ENCODE measurements at regions not wholly inside any gene's neighbourhood (a gene's known extent, or its start where the extent isn't known, plus 50 kb on each side); places are given as distances from the start of the nearest gene placed in this dataset.

DNA sequence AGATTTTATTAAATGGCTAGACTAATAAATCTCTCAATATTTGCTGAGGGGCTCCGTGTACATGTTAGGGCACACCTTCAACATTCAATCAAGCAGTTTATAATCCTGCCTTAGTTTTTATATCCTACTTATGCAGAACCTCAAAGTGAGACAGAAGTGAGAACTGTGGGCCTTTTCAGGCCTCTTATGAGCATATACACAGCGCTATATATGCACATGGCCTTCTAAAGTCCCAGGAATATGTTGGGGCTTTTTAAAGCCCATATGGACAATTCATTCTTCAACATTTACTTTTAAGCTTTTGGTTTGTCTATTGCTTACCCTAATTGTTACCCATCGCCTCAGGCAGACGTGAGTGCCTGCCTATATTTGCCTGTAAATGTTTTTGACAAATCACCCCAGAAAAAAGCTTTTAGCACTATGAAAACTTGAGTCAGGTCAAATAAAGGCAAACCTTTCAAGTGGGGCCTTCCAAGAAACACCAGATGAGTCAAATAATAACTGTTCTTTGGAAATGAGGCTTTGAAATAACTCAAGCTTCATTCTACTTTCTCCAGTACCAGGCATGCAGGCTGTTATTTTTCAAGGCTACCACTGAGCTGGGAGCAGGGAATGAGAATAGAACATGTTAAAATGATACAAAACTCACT lies 58.2 kb downstream of the ESM1 start:
- no peak for DNase-seq

DNA sequence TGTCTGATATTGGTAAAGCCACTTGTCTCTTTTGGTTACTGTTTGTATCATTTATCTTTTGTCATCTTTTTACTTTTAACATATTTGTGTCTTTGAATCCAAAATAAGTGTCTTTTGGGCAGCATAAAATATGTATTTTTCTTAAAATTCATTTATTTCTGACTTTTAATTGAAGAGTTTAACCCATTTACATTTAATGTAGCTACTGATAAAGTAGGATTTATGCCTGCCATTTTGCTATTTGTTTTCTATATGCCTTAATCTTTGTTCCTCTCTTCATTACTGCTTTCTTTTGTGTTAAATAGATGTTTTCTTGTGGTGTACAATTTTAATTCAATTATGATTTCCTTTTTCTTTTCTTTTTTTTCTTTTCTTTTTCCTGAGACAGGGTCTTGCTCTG lies 60.9 kb downstream of the ESM1 start:
- DNase-seq, result no peak

DNA sequence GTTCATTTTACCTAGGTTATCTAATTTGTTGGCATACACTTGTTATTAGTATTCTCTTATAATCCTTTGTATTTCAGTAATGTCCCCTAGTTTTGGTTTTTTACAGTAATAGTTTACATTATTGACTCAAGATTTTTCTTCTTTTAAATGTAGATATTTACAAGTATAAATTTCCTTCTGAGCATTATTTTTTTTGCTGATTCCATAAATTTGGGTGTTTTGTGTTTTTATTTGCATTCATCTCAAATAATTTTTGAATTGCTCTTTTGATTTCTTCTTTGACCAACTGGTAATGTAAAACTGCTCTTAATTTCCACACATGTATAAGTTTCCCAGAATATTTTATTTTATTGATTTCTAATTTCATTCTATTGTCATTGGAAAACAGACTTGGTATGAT lies 68.1 kb downstream of the ESM1 start:
- DNase-seq, result no peak

DNA sequence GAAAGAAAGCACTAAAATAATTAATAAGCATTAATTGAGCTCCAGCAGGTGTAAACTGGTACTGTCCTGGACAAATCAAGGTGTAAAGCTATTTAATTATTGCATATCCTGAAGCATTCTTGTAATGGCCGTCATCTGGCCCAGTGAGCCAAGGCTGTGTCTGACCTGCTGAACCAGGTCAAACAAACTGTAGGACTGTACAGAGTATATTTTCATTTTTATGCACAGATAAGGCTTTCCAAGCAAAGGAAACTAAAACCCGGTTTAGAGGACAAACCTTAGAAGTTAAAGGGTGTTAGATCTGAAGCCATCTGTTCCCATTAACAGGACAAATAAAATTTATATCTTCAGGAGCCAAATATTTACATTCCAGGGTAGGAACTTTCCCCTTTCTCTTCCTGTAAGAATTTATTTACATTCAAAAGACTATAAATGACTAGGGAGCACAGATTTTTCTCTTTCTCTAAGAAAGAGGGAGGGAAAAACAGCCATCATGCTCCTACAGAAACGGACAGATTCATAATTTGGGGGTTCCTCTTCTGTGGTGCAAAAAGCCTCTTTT lies 69.8 kb downstream of the ESM1 start:
- no peak for DNase-seq

DNA sequence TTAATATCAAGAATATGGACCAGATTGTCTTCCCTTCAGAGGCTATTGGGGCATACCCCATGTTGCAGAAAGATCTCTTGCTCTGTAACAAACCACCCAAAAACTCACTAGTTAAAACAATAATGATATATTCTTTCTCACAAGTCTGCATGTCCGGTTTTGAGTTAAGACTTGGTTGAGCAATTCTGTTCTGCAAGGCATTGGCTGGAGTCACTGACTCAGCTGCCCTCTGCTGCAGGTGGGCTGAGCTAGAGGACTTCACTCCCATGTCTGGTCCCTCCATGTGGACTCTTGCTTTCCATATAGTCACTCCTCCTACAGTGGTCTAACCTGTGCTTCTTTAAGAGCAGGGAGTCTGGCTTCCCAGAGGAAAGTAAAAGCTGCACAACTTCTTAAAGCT lies 73.4 kb downstream of the ESM1 start:
- DNase-seq, result no peak

DNA sequence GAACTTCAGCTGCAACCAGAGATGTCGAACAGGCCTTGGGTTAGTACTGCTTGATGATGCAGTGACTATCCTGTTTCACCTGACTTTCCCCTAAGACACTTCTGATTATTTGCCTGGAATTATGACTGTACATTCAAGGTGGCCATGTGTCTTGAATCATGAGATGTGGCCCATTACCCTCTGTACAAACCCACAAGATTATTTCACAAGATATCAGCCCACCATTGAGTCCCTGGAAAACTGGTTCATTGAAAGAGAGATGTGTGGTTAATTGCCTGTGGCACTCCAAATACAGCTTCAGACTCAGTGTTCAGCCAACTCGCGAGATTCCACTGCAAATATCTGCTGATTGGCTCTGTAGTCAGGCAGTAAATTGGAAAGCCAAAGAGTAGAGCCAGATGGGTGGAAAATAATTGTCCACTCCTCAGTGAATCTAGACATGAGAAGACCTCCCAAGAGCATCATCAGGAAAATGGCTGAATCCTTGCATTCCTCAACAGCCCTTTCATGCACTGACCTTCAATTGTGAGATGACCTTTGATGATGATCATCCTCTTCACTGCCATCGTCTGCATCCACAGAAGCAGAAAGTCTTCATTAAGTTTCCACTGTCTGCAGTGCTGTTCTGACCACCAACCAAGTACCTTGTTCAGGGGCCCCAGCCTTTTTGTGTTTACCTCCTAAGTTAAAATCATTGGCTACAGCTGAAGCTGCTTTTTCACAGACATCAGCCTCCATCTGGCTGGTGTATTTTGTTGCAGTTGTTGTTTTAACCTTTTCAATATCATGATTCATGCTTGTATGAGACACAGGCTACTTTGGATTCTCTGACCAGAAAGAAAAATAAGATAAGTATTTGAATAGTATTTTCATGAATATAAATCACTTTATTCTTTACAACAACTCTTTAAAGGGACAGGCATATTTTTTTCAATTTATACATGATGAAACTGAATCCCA lies 75.2 kb downstream of the ESM1 start:
- DNase-seq, result peak; percentile 68

DNA sequence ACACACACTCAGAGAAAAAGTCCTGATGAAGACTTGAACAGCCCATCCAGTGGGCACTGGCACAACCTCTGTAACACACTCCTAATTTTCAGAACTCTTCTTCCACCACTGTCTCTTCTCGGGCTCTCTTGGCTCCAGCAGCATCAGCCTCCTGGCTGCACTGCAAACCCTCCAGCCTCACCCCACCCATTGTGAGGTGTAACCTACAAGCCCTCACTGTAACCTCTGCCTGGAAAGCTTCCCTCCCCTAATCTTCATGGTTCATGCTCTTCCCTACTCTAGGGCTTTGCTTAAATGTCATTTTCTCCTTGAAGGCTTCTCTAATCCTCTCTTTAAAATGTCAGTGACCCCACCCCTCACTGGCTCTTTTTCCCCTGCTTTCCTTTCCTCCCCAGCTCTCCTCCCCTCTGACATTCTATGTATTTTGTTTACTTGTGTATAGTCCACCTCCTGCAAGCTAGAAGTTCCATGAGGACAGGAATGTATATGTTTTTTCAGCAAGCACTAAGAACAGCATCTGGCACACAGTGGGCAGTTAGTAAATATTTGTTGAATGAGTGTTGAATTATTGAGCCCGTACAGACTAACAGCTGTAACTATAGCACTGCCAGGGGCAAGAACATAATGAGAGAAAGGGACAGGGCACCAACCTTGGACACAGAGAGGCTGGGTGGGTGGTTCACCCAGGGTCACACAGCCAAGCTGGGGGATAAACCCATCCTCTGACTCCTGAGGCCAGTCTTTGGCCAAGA lies 76.4 kb downstream of the ESM1 start:
- DNase-seq, result peak; percentile 20

DNA sequence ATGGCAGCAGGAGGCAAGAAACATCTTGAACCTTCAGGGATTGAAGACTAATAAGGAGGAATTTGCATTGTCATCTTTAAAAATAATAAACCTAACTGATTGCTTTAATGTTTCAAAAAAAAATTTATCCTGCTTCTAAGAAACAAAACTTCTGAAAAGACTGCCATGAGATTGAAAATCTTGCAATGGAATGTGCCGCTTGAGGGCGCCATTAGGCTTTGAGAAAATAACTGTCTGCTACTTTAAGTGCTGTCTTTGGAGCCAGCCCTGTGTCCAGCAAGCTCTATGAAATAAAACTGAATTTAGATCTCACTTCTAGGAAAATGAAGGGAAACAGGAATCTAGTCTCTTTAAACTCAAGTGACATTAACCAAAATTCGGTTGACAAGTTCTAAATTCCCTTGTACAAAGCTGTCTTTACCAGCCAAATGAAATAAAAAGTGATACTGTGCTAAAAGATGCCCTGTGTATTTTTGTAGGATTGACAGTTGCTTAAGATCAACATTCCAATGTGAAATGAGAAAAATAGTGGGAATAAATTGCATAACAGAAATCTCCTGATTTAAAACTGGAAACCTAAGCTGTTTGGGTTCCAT lies 79.4 kb downstream of the ESM1 start:
- peak; percentile 70 for DNase-seq

DNA sequence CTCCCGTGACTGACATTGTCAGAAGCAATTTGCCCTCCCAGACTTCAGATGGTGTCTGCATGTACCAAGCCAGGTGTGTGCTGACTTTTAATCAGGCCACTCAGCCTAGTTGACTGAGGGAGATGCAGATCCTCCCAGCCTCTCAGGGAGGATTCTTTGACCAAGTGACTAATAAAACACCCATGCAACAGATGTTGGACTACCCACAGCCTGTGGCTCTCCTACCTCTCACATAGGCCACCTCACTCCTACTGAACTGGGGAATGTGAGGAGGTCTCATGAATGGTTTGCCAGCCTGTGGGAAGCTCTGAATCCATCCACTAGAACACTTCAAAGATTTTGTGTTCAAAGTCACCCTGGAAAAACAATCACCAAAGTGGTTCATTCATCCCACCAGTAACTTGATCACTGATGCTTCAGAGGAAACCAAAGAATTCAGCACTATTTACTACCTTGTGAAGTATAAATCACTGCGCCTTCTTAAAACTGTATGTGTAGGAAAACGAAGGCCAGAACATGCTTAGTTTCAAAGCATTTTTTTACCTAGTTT lies 80.1 kb downstream of the ESM1 start:
- no peak for DNase-seq

DNA sequence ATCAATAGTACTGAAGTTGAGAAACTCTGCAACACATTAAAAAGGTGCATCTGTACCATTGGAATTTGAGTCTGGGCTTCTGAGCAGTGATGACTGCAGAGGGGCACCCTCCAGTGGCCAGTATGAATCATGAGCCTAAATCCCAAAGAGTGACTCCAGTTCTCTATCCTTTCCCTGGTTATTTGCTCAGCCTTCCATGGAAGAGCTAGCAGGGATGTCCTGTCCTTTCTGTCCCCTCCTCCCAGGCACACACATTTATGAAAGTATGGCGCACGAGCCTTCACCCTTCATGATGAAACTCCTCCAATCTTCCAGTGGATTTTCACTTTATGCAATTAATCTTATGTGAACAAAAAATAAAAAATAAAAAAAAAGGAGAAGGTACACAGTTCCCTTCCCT lies 81.0 kb downstream of the ESM1 start:
- DNase-seq, result peak; percentile 66

DNA sequence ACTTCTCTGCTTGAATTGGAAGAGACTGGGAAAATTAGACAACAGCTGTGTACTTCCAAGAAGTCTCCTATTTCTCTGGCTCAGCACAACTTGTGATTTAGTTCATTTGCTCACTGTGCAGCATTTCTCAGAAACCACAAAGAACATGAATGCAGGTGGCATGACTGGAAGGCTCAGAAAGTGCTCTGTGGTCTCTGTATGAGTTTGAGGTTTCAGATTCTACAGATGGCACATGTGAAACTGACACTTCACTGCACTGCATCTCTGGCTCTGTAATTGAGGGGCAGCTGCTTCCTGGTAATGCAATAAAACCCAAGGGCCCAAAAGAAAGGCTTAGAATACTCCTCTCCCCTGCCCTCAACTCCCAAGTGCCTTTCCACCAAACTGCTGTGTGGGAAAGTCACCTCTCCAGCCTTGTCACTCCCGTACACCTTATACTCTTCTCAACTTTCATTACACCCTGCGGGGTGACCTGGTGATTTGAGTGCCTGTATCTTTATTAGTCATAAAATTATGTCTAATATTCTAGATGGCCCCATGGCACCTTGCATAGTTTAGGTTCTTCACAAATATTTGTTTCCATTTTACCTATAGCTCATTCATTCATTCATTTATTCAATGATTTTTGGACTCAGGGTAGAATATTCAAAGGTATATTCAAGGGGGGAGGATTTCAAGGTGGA lies 82.5 kb downstream of the ESM1 start:
- DNase-seq, result peak; percentile 67

DNA sequence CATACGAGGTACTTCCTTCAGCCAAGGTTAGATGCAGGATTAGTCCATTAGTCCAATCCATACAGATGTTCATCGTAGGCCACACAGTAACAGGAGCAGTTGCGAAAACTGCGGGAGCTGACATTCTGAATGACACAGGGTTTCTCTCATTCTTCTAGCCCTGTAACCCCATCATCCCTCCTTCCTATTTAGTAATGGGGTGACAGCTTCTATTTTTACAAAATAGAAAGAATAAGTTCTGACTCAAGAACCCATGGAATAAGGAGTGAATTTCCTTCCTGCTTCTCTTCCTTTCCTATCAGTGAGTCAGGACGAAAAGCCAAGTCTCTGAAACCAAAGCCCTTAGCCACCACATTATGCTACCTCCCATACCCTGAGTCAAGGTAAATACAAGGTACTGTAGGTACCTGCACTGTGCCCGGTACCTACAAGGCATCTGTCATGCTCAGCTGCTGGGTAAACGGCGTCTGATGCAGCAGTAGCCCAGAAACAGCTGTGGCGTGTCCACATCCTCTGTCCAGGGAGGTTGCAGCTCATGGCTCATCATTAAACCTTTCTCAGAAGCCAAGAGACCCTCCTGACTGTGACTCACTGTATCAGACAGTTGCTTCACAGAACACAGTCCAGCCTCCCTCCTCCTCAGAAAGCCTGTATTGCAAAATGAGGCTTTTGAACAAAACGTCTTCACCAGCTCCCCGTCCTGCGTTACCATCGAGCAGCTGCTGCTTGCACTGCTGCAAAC lies 84.2 kb downstream of the ESM1 start:
- peak; percentile 22 for DNase-seq

DNA sequence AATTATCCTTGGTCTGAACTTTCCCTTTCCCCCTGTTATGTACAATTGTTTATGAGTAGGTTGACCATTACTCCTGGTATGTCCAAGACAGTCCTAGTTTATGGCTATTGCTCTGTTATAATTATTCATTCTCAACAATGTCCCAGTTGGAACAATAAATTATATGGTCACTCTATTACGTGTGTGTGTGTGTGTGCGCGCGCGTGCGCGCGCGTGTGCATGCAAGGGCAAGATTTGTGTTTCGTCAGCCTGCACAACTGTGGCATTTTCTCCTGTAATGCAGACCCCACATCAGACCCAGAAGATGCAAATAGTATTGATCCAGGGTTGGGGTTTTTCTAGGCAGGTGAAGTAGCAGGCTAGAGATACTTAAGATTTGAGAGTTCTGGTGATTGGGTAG lies 88.4 kb downstream of the ESM1 start:
- DNase-seq, result no peak

DNA sequence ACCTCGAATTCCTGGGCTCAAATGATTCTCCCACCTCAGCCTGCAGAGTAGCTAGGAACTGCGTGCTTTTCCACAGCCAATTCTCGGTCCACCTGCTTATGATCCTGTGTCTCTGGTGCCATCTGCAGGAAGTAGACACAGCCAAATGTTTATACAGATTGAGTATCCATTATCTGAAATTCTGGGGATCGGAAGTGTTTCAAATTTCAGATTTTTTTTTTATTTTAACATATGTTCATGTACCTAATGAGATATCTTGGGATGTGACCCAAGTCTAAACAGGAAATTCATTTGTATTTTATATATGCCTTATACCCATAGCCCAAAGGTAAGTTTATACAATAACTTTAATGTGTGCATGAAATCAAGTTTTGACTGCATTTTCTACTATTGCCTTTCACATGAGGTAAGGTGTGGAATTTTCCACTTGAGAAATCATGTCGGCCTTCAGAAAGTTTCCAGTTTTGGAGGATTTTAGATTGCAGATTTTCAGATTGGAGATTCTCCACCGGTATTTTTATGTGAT lies 89.5 kb downstream of the ESM1 start:
- DNase-seq, result peak; percentile 62

DNA sequence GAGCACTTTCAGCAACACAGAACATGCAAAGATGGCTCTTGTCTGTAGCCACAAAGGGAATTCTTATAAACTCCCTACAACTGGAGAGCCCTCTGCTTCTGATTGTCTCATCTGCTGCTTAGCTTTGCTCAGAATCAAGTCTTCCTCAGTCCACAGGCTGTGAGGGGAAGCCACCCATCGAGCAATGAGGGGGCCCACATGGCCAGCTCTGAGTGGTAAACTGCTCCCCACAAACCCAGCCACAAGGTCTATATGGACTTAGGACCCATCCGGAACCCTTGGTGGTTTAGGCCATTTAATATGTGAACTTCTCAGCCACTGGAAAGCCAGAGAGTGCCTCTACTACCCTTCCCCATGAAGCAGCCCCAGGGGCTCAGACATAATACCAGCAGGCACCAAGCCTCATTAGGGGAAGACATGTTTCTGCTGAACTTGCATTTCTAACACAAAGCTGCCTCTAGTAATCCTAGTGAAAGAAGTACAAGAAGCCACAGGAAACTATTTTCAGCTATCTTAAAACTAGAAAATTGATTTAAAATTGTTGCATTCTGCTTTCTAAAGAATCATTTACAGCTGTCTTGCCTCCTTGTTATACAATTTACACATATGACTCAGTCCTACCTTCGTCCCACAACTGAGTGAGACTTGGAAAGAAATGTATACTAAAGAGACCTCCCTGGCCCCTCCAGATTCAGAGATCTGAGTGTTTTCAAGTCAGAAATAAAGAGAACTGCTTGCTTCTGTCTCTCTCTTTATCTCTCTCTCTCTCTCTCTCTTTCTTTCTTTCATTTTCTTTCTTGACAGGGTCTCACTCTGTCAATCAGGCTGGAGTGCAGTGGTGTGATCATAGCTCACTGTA lies 90.2 kb downstream of the ESM1 start:
- no peak for DNase-seq

DNA sequence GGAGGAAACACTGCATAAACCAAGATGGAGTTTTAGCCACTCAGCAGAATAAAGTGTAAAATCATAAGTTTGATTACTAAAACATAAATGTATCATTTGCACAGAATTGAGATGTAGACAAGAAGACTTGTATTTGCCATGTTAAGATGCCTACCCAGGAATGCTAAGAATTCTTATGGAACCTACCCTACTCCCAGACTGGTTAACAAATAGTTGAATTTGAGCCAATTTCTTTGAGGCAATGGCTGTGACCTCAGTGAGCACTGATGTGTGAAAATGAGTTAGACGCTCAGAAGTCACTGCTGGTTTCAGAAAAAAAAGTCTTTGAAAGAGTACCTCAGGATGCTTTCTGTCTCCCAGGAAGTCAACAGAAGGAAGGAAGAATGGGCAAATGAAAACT lies 95.6 kb downstream of the ESM1 start:
- DNase-seq, result peak; percentile 91

DNA sequence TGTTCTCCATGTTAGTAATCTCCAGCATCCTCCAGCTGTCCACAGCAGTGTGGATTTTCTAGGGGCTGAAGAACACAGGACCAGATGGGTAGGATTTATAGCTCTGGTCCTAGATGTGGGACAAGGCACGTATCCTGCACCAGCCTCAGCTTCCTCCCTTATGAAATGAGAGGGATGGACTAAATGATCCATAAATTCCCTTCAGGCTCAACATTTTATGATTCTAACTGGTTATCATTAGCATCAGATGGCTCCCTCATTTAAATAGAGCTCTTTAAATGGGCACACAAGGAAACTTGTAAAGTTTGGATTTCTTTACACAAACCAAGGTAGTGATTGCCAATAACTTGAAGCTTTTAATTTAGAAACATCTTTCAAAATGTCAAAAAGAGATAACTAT lies 97.7 kb downstream of the ESM1 start:
- DNase-seq, result no peak

DNA sequence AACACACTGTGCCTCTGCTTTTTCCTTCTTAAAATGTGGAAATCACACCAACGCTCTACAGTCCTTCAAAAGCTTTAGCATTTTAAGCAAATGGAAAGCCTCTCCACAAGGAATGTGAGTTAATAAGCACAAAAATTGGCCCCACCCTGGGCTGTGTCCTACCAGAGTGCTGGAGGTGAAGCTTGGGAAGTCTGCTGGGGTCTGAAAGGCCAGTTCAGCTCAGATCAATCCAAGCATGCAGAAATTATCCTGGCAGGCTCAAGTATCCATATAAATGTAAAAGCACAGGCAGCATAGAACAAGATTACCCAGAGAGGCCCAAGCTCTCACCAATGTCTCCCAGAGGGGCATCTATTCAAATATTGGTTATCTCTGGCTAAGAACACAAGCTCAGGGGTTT lies 98.5 kb downstream of the ESM1 start:
- no peak for DNase-seq

DNA sequence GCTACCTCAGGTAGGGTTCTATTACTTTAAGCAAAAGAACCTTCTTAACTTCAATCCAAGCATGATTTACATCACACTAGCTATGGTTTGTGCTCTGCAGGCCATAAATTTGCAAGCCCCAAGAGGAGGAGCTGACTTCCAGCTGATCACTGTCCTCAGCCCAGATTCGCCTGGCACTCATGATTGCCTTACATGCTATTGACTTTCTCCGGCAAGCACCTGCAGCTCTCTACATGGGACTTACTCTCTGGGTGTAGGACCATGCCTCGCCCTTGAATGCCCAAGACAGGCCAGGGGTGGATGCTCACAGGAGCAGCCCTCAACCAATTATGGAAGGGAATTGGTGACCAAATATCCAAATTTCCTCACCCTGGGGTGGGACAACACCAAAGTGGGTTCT lies 99.8 kb downstream of the ESM1 start:
- no peak for DNase-seq

DNA sequence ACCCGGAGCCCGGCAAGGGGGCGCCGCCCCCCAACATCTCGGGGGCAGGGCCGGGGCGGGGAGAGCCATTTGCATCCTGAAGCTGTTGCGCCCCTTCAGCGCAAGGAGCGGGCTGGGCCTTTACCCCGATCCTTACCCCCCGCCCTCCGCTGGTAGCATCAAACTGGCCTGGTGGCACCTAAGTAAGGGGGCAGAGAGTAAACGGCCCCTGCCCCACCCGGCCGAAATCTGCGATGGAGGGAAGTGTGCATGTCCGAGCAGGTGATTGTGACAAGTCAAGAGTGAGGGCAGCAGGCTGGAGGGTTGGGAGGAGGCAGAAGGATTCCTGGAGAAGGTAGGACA lies 101.2 kb downstream of the ESM1 start:
- no peak for DNase-seq

Measured in fibroblast of skin of scalp (primary cell).